NT2/D1 (cell line): ENCODE measurements at regions not wholly inside any gene's neighbourhood (a gene's known extent, or its start where the extent isn't known, plus 50 kb on each side); places are given as distances from the start of the nearest gene placed in this dataset.

Source experiments
- DNase-seq: peaks from one replicate; pipeline ENCODE4 v3.0.0-alpha.2; 2011; ENCODE audit warnings: low read depth, low spot score
- H3K27me3 ChIP-seq: 2 replicates; pipeline ENCODE4 v1.6.0; 2011; ENCODE audit warnings: mild to moderate bottlenecking; ENCODE audit not compliant: insufficient read length, insufficient read depth
- H3K36me3 ChIP-seq: 2 replicates; pipeline ENCODE4 v1.6.1; 2011; ENCODE audit warnings: mild to moderate bottlenecking, low read length, mixed read lengths; ENCODE audit not compliant: insufficient read depth, insufficient read length
- H3K4me1 ChIP-seq: 2 replicates; pipeline ENCODE4 v1.5.1; 2011; ENCODE audit not compliant: insufficient read depth, insufficient read length
- H3K4me3 ChIP-seq: 2 replicates; pipeline ENCODE4 v1.5.1; 2011; ENCODE audit warnings: low read depth; ENCODE audit not compliant: insufficient read length
- H3K9ac ChIP-seq: 2 replicates; pipeline ENCODE4 v1.6.0; 2011; ENCODE audit warnings: low read depth; ENCODE audit not compliant: insufficient read length
- H3K9me3 ChIP-seq: 2 replicates; pipeline ENCODE4 v1.5.1; 2011; ENCODE audit warnings: mild to moderate bottlenecking, low read length; ENCODE audit not compliant: insufficient read depth
- SUZ12 ChIP-seq: IDR thresholded peaks from 2 replicates; pipeline ENCODE4 v1.6.1; 2011; ENCODE audit not compliant: insufficient read length, insufficient read depth; ENCODE audit errors: extremely low read depth
- YY1 ChIP-seq: IDR thresholded peaks from 2 replicates; pipeline ENCODE4 v1.6.1; 2011; ENCODE audit not compliant: insufficient read length, insufficient read depth
- ZNF274 ChIP-seq: IDR thresholded peaks from 2 replicates; pipeline ENCODE4 v1.6.1; 2011; ENCODE audit warnings: mild to moderate bottlenecking, low read depth, low read length

- H3K4me3 ChIP-seq = no peak overlapping the region
- H3K4me1 ChIP-seq = peaks cover 7% of the 10 kb centered on the region
- TF ChIP-seq YY1 = no peak
- no peak for TF ChIP-seq SUZ12
- no peak for TF ChIP-seq ZNF274
- peaks cover 8% of the 10 kb centered on the region; the same call in 1 of the 2 replicates for H3K9me3 ChIP-seq
- H3K27me3 ChIP-seq = no peaks in the 10 kb centered on the region
- no peak overlapping the region for H3K9ac ChIP-seq
- DNase-seq = no peak
- H3K36me3 ChIP-seq = no peaks in the 10 kb centered on the region
Measured at GRCh38 chr10:117716889-117717288, 174.3 kb downstream of the EMX2 start.

DNA sequence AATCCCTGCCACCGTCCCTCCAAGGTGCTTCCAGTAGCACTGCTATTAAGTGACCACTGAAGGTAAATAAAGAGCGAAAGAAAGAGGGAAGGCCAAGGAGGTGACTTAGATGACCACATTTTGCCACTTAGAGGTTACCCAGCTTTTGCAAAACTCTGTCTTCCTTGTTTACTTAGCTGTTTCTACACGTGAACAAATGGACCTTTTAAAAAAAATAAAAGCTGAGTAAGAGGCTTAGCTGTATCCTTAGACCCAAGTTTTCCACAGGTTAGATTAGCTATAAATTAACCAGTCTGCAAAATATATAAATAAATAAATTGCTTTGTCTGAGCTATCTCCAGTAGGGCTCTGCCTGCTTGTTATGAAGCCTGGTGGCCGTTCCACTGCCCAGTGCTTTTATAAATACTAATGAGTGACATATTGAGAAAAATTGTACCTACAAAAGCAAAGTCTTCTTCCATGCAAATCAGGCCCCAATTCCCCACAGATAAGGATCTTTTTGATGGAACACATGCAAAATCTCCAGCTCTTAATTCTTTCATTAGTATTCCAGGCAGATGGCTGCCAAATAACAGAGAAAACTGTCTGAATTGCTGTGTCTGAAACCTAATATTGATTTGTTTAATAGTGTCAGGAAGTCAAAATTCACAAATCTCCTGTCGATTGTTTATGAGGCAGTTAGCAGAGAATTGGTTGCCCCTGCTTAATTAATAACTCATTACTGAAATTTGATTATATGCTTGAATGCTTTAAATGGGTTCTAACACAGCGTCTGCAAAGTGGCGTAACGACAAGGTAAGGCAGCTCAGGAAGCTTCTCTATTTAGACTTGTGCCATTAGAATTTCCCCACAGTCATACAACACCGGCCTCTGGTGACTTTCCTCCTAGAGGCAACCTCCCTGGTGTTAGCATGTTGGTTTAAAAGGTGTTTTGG is 176.7 kb downstream of the EMX2 start:
- Histone ChIP-seq H3K9ac (no peak overlapping the region), H3K36me3 (no peaks in the 10 kb centered on the region), H3K27me3 (no peaks in the 10 kb centered on the region), H3K4me1 (peaks cover 10% of the 10 kb centered on the region), H3K9me3 (peaks cover 8% of the 10 kb centered on the region; the same call in 1 of the 2 replicates), H3K4me3 (no peak overlapping the region)
- no peak for DNase-seq
- TF ChIP-seq SUZ12 = no peak
- TF ChIP-seq ZNF274 = no peak
- no peak for TF ChIP-seq YY1

DNA sequence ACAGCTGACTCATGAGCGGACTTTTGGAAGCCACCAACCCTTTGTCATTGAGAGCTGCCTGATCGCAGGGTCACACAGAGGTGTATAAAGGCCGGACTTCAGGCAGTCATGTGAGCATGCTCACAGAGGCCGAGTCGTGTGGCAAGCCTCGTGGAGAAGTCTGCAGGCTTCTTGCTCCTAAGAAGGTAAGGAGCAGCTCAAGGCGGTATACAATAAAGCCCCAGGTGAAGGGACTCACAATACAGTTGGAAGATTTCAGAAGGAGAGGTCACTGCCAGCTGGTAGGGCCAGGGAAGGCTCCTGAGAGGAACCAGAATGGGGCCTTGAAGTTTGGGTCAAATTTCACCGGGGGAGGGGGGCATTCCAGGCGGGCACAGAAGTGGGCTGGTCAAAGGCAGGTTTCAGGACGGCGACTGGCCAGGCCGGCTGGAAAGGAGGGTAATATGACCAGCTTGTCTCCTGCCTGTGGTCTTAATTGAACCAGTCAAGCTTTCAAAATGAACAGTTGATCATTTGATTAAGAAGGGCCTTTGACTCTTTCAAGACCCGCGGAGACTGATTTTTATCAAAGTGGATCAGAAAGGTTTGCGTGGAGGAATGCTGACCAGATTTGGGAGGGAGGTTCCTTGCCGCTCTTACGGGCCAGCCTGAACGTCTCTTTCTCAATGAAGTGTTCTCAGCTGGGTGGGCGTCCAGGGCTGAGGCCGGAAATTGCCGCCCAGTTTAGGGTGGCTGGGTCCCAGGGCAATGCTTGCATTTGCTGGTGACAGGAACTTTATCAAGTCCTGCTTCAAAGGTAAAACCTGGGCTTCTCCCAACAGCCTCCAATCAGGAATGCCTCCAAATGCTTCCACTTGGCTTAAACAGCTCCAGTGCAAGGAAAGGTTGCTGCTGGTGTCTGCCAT is 178.6 kb downstream of the EMX2 start:
- no peaks in the 10 kb centered on the region for H3K27me3 ChIP-seq
- H3K36me3 ChIP-seq = no peaks in the 10 kb centered on the region
- peak overlapping the region; percentile 74 for H3K9ac ChIP-seq
- peak overlapping the region; percentile 40 for H3K4me3 ChIP-seq
- no peaks in the 10 kb centered on the region; the same call in 1 of the 2 replicates for H3K9me3 ChIP-seq
- TF ChIP-seq YY1 = no peak
- TF ChIP-seq ZNF274 = no peak
- TF ChIP-seq SUZ12 = no peak
- peaks cover 10% of the 10 kb centered on the region for H3K4me1 ChIP-seq
- DNase-seq = peak; percentile 38

- Histone ChIP-seq H3K4me1 (peaks cover 10% of the 10 kb centered on the region), H3K27me3 (no peaks in the 10 kb centered on the region), H3K4me3 (no peak overlapping the region), H3K36me3 (no peaks in the 10 kb centered on the region), H3K9ac (no peak overlapping the region), H3K9me3 (no peaks in the 10 kb centered on the region; the same call in 1 of the 2 replicates)
- no peak for DNase-seq
- TF ChIP-seq ZNF274 (no peak), SUZ12 (no peak), YY1 (no peak)
Measured at GRCh38 chr10:117721873-117722272, 179.3 kb downstream of the EMX2 start.

DNA sequence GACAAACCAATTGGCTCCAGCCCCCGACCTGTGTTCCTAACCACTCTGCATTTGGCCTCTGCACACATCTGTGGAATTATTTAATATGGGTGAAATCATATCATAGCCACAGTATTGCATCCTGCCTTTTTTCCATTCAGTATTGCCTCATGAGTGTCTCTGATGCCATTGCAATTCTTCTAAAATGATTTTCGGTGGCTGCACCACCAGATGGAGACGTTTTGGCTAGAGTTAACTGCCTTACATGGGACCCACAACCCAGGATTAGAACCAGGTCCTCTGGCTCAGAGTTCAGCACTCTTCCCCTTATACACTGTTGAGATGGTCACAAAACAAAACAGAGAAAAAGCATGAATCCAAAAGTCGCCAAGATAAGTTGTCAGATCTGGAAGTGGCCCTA is 180.8 kb downstream of the EMX2 start:
- no peak overlapping the region for H3K4me3 ChIP-seq
- H3K36me3 ChIP-seq = no peaks in the 10 kb centered on the region
- TF ChIP-seq SUZ12 (no peak), ZNF274 (no peak), YY1 (no peak)
- H3K9ac ChIP-seq = no peak overlapping the region
- peaks cover 10% of the 10 kb centered on the region for H3K4me1 ChIP-seq
- no peaks in the 10 kb centered on the region for H3K9me3 ChIP-seq
- DNase-seq = no peak
- H3K27me3 ChIP-seq = no peaks in the 10 kb centered on the region

- H3K9me3 ChIP-seq = no peaks in the 10 kb centered on the region
- H3K9ac ChIP-seq = no peak overlapping the region
- DNase-seq = no peak
- no peak overlapping the region for H3K4me3 ChIP-seq
- no peaks in the 10 kb centered on the region for H3K36me3 ChIP-seq
- peaks cover 4% of the 10 kb centered on the region for H3K4me1 ChIP-seq
- no peak for TF ChIP-seq ZNF274
- TF ChIP-seq SUZ12 = no peak
- TF ChIP-seq YY1 = no peak
- H3K27me3 ChIP-seq = no peaks in the 10 kb centered on the region
Measured at GRCh38 chr10:117725993-117726392, 183.4 kb downstream of the EMX2 start.

GRCh38 chr10:117726596-117727295 is 184.2 kb downstream of the EMX2 start:
- no peak for DNase-seq
- Histone ChIP-seq H3K27me3 (no peaks in the 10 kb centered on the region), H3K4me1 (peaks cover 4% of the 10 kb centered on the region), H3K9me3 (no peaks in the 10 kb centered on the region), H3K9ac (no peak overlapping the region), H3K4me3 (no peak overlapping the region), H3K36me3 (no peaks in the 10 kb centered on the region)
- no peak for TF ChIP-seq YY1
